IMR-90 (cell line): ENCODE measurements at regions not wholly inside any gene's neighbourhood (a gene's known extent, or its start where the extent isn't known, plus 50 kb on each side); places are given as distances from the start of the nearest gene placed in this dataset.

ENCODE experiments used
- ATAC-seq: fragments of 200-7000 bp; cut with Tn5 transposase; 2 replicates; pipeline ENCODE4 v1.9.1; 2020; ENCODE audit warnings: low read depth, mild to moderate bottlenecking, moderate library complexity
- BruUV-seq: library from RNA; stranded (reverse); fragments of 400-500 nt; replicated peaks from 2 replicates; lab custom pipeline; 2021; lab: Mats Ljungman, UMichigan
- CTCF ChIA-PET: fragments of 300-600 bp; formaldehyde crosslinking; extraction: SDS; loops from one replicate; lab custom pipeline; 2021; ENCODE audit warnings: antibody characterized with exemption; lab: Yijun Ruan, JAX
- POLR2A ChIA-PET: fragments of 300-600 bp; sonication (Branson Sonifier 250); formaldehyde crosslinking; loops from one replicate; lab custom pipeline; 2022; ENCODE audit warnings: antibody characterized with exemption; ENCODE audit not compliant: unreplicated experiment; lab: Charles Lee
- DNase-seq: peaks from one replicate; pipeline ENCODE4 v3.0.0; 2013
- H2AFZ ChIP-seq: replicated peaks from 2 replicates; pipeline ENCODE3; 2013; ENCODE audit warnings: low read length, mild to moderate bottlenecking; ENCODE audit not compliant: poor library complexity
- H2AK5ac ChIP-seq: 2 replicates; pipeline ENCODE4 v1.6.1; 2013; ENCODE audit warnings: low read depth, low read length, inconsistent platforms
- H2AK9ac ChIP-seq: replicated peaks from 2 replicates; pipeline ENCODE3; 2013; ENCODE audit warnings: mild to moderate bottlenecking, low read depth, low read length, moderate library complexity; ENCODE audit not compliant: poor library complexity
- H2BK120ac ChIP-seq: 2 replicates; pipeline ENCODE4 v1.6.1; 2013; ENCODE audit warnings: low read depth, low read length, inconsistent platforms
- H2BK15ac ChIP-seq: 3 replicates; pipeline ENCODE4 v1.6.1; 2013; ENCODE audit warnings: low read depth, low read length, inconsistent platforms
- H2BK20ac ChIP-seq: 2 replicates; pipeline ENCODE4 v1.6.1; 2013; ENCODE audit warnings: low read depth, mild to moderate bottlenecking, inconsistent platforms, low read length, moderate library complexity
- H2BK5ac ChIP-seq: 2 replicates; pipeline ENCODE4 v1.6.1; 2013; ENCODE audit warnings: mild to moderate bottlenecking, low read depth, low read length, inconsistent platforms; ENCODE audit not compliant: poor library complexity, severe bottlenecking
- H3K14ac ChIP-seq: replicated peaks from 2 replicates; pipeline ENCODE4 v1.6.1; 2013; ENCODE audit warnings: low read depth, low read length, inconsistent platforms
- H3K18ac ChIP-seq: 2 replicates; pipeline ENCODE4 v1.6.1; 2013; ENCODE audit warnings: low read depth, low read length, control low read depth
- H3K23ac ChIP-seq: 2 replicates; pipeline ENCODE4 v1.6.1; 2013; ENCODE audit warnings: low read depth, low read length, inconsistent platforms
- H3K27ac ChIP-seq: 2 replicates; pipeline ENCODE4 v1.5.1; 2013; ENCODE audit warnings: mild to moderate bottlenecking, control low read depth, low read length; ENCODE audit not compliant: insufficient read depth
- H3K27me3 ChIP-seq: 2 replicates; pipeline ENCODE4 v1.6.1; 2013; ENCODE audit warnings: low read length; ENCODE audit not compliant: control insufficient read depth, insufficient read depth
- H3K36me3 ChIP-seq: 2 replicates; pipeline ENCODE4 v1.6.1; 2013; ENCODE audit warnings: low read length, mixed read lengths; ENCODE audit not compliant: control insufficient read depth, insufficient read depth
- H3K4ac ChIP-seq: 2 replicates; pipeline ENCODE4 v1.6.1; 2013; ENCODE audit warnings: low read depth, low read length, inconsistent platforms
- H3K4me1 ChIP-seq: 2 replicates; pipeline ENCODE4 v1.6.1; 2013; ENCODE audit warnings: low read length, mixed read lengths; ENCODE audit not compliant: control insufficient read depth, insufficient read depth
- H3K4me2 ChIP-seq: 2 replicates; pipeline ENCODE4 v1.6.1; 2013; ENCODE audit warnings: low read depth, mild to moderate bottlenecking, control low read depth, low read length, moderate library complexity
- H3K4me3 ChIP-seq: 2 replicates; pipeline ENCODE4 v1.5.1; 2013; ENCODE audit warnings: low read depth, mild to moderate bottlenecking, control low read depth, low read length, moderate library complexity; ENCODE audit not compliant: insufficient read depth
- H3K56ac ChIP-seq: 2 replicates; pipeline ENCODE4 v1.6.1; 2013; ENCODE audit warnings: low read length, inconsistent platforms; ENCODE audit not compliant: insufficient read depth; ENCODE audit errors: extremely low read depth
- H3K79me1 ChIP-seq, 2 experiments: 2 replicates each; pipeline ENCODE4 v1.6.1; 2013; ENCODE audit warnings: low read length in 2 of 2, inconsistent platforms in 1 of 2, low read depth in 1 of 2
- H3K9ac ChIP-seq: 2 replicates; pipeline ENCODE4 v1.6.1; 2013; ENCODE audit warnings: low read depth, low read length, control low read depth
- H3K9me1 ChIP-seq: 2 replicates; pipeline ENCODE4 v1.6.1; 2013; ENCODE audit warnings: low read length, inconsistent platforms; ENCODE audit not compliant: insufficient read depth
- H3K9me3 ChIP-seq: 2 replicates; pipeline ENCODE4 v1.6.1; 2013; ENCODE audit warnings: low read length; ENCODE audit not compliant: control insufficient read depth, insufficient read depth
- H4K20me1 ChIP-seq: 2 replicates; pipeline ENCODE4 v1.6.1; 2013; ENCODE audit warnings: low read length, inconsistent platforms; ENCODE audit not compliant: insufficient read depth
- H4K5ac ChIP-seq: 2 replicates; pipeline ENCODE4 v1.6.1; 2013; ENCODE audit warnings: mild to moderate bottlenecking, low read depth, low read length, control low read depth
- H4K8ac ChIP-seq, 2 experiments: 2 replicates each; pipeline ENCODE4 v1.6.1; 2013; ENCODE audit warnings: low read depth in 2 of 2, low read length in 2 of 2, control low read depth in 1 of 2, inconsistent platforms in 1 of 2
- H4K91ac ChIP-seq: 2 replicates; pipeline ENCODE4 v1.6.1; 2013; ENCODE audit warnings: low read depth, low read length, inconsistent platforms; ENCODE audit not compliant: insufficient read depth
- BHLHE40 ChIP-seq: fragments of 150-350 bp; IDR thresholded peaks from 2 replicates; pipeline ENCODE4 v1.6.1; 2016; ENCODE audit warnings: mild to moderate bottlenecking, low read depth, low read length
- WGBS, 2 experiments: methylation state at CpG; one replicate each; pipeline versions ENCODE4 v1.1.5 to v1.1.7; 2013; ENCODE audit warnings: missing lambda C conversion rate in 2 of 2; ENCODE audit not compliant: insufficient read length in 1 of 2; ENCODE audit errors: extremely low coverage in 2 of 2; 5-methylcytosine and 5-hydroxymethylcytosine counted together
- dilution Hi-C: fragments of 300-500 bp; cut with HindIII; formaldehyde crosslinking; loops from one replicate; pipeline ENCODE4 v1.14.3; 2018; ENCODE audit warnings: low sequenced_read_pairs; ENCODE audit not compliant: unreplicated experiment
- in situ Hi-C: fragments of 300-500 bp; cut with MboI; formaldehyde crosslinking; loops from 3 replicates; pipeline ENCODE4 v1.14.3; 2019; ENCODE audit warnings: low sequenced_read_pairs, inconsistent platforms, mixed read lengths
- intact Hi-C: fragments of 100-400 bp; cut with micrococcal nuclease; formaldehyde crosslinking; loops from 2 replicates; pipeline ENCODE4 v1.10.0; 2022

DNA sequence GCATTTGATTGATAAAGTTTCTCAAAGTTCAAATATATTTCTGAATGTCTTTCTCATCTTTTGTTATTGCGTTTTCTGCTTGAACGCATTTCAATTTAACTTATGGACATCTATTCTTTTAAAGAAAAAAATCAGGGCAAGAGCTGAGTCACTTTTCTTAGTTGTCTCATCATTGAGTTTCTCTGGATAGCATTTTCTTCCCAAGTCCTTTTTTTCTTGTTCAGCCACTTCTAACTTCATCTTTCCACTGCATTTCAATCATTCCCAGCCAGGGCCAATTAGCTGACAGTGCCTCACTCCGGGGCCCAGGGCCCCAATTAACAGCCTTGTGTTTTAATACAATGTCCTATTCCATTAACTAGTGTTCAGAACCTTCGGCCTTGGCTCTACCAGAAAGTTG lies 216.3 kb downstream of the B3GLCT start:
- Histone ChIP-seq H4K5ac (no peak overlapping the region), H3K9me1 (no peaks in the 10 kb centered on the region), H2AFZ (no peak overlapping the region), H3K36me3 (no peaks in the 10 kb centered on the region), H4K20me1 (no peaks in the 10 kb centered on the region), H2BK120ac (no peak overlapping the region), H4K8ac (no peak overlapping the region), H4K91ac (no peak overlapping the region), H3K9me3 (no peaks in the 10 kb centered on the region), H3K56ac (no peak overlapping the region), H3K23ac (no peak overlapping the region), H3K27ac (no peak overlapping the region), H2AK9ac (no peak overlapping the region), H3K79me1 (no peaks in the 10 kb centered on the region), H3K4me2 (no peak overlapping the region), H2BK15ac (no peak overlapping the region), H3K9ac (no peak overlapping the region), H3K14ac (no peak overlapping the region), H3K27me3 (peaks cover 10% of the 10 kb centered on the region), H2BK20ac (no peak overlapping the region), H3K18ac (no peak overlapping the region), H2AK5ac (no peak overlapping the region), H3K4me3 (no peak overlapping the region), H3K4ac (no peak overlapping the region), H2BK5ac (no peak overlapping the region), H3K4me1 (no peaks in the 10 kb centered on the region)
- POLR2A ChIA-PET = no interaction called here
- dilution Hi-C loops = no loop called here
- 27% methylated on average over 3 of the region's 4 CpGs; no CpG with 5 or more reads in 1 of the 2 experiments for WGBS, 2 experiments
- BruUV-seq = no TSS peak
- DNase-seq (no peak), ATAC-seq (no peak)
- CTCF ChIA-PET = no interaction called here
- intact Hi-C loops = no loop called here
- no peak for TF ChIP-seq BHLHE40
- in situ Hi-C loops = no loop called here
